ENCODE measurements at regions not wholly inside any gene's neighbourhood (a gene's known extent, or its start where the extent isn't known, plus 50 kb on each side); places are given as distances from the start of the nearest gene placed in this dataset.
A peak's percentile ranks its signal among the peaks of the same experiment; 100 is the strongest.

- no peak for ATAC-seq
- no peak for DNase-seq
- intact Hi-C loops (cut with micrococcal nuclease): no loop called here
Observed at GRCh38 chr5:113974976-113975375, 386.9 kb upstream of the KCNN2 start.

GRCh38 chr5:113984928-113985327, 376.9 kb upstream of the KCNN2 start:
- no peak for ATAC-seq
- DNase-seq: no peak
- intact Hi-C loops (cut with micrococcal nuclease): no loop called here

- no peak for DNase-seq
- intact Hi-C loops (cut with micrococcal nuclease): no loop called here
- ATAC-seq: no peak
Observed at GRCh38 chr5:113985505-113985904, 376.4 kb upstream of the KCNN2 start.

DNA sequence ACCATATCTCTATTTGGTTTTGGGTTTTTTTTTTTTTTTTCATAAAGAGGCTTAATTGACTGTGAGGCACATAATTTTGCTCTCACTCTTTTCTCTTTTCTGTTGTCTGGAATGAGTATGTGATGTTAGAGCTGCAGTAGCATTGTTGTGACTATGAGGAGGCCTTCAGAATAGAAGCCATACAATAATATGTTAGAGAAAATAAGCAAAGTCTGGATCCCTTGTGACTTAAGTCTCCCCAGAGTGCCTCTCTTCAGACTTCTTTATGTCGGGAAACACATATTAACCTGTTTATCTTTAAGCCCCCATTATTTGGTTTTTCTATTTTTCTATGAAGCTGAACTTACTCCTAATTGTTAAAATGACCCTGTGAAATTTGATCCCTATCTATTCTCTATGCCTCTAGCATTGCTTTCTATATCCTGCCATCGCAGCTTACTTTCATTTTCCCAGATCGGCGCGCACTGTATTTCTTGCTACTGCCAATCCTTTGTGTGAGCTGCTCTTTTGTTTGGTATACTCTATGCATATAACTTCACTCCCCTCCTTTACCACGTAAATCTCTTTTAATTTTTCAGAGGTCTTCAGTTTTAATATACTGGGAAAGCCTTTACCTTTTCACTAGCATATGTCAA, 372.5 kb upstream of the KCNN2 start:
- ATAC-seq: no peak
- intact Hi-C loops (cut with micrococcal nuclease): no loop called here

DNA sequence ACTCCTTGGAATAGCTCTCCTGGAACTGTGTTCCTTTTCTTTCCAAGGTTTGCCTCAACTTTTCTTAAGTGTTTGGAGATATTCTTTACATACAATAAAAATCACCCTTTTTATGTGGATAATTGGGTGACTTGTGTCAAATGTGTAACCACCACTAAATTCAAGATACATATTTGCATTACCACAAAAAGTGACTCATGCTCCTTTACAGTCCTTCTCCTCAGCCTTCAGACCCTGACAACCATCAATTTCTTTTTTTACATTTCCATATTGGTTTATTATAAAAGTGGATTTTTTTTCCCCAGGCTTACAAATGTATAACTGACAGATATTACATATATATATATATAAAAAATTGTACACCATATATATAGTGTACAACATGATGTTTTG, 372.0 kb upstream of the KCNN2 start:
- ATAC-seq (no peak), DNase-seq (no peak)
- intact Hi-C loops (cut with micrococcal nuclease): no loop called here

More for the DNA sequence above, 372.5 kb upstream of the KCNN2 start:
- DNase-seq: no peak

GRCh38 chr5:114001076-114001475, 360.8 kb upstream of the KCNN2 start:
- DNase-seq (no peak), ATAC-seq (no peak)
- intact Hi-C loops (cut with micrococcal nuclease): no loop called here

- no peak for ATAC-seq
- DNase-seq: no peak
- intact Hi-C loops (cut with micrococcal nuclease): no loop called here
Observed at GRCh38 chr5:114006582-114006981, 355.3 kb upstream of the KCNN2 start.

GRCh38 chr5:114007678-114008077, 354.2 kb upstream of the KCNN2 start:
- no peak for ATAC-seq
- intact Hi-C loops (cut with micrococcal nuclease): no loop called here
- DNase-seq: no peak

GRCh38 chr5:114010362-114010761, 351.5 kb upstream of the KCNN2 start:
- DNase-seq: no peak
- intact Hi-C loops (cut with micrococcal nuclease): loop anchor here (10.0 kb wide), 1 partner anchor 434 kb away; no protein-coding TSS in a partner anchor
- no peak for ATAC-seq

- DNase-seq (no peak), ATAC-seq (peak; percentile 61)
- intact Hi-C loops (cut with micrococcal nuclease): loop anchor here (10.0 kb wide), 1 partner anchor 427 kb away; no protein-coding TSS in a partner anchor
Observed at GRCh38 chr5:114018186-114018585, 343.7 kb upstream of the KCNN2 start.

DNA sequence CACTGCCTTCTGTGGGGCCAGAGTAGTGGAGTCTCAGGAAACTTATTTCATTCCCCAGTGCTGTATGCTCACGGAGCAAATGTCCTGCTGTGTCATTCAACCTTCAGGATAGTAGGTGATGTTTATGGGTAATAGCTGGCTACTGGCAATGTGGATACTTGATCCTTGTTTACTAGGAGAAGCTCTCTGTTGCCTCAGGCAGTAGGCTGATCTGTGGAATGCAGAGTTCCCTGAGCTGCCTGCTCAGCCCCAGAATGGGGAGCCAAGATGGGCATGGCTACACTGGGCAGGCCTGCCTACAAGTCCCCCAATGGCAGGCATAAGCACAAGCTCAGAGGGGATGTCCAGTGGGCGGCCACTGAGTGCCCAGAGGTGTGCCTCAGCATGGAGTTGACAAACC, 323.1 kb upstream of the KCNN2 start:
- intact Hi-C loops (cut with micrococcal nuclease): no loop called here
- no peak for DNase-seq
- ATAC-seq: no peak

- ATAC-seq (no peak), DNase-seq (no peak)
- intact Hi-C loops (cut with micrococcal nuclease): no loop called here
Observed at GRCh38 chr5:114050087-114050486, 311.8 kb upstream of the KCNN2 start.

GRCh38 chr5:114053372-114053771, 308.5 kb upstream of the KCNN2 start:
- ATAC-seq (no peak), DNase-seq (no peak)
- intact Hi-C loops (cut with micrococcal nuclease): no loop called here

- DNase-seq: no peak
- ATAC-seq: no peak
- intact Hi-C loops (cut with micrococcal nuclease): no loop called here
Observed at GRCh38 chr5:114054594-114054993, 307.3 kb upstream of the KCNN2 start.

DNA sequence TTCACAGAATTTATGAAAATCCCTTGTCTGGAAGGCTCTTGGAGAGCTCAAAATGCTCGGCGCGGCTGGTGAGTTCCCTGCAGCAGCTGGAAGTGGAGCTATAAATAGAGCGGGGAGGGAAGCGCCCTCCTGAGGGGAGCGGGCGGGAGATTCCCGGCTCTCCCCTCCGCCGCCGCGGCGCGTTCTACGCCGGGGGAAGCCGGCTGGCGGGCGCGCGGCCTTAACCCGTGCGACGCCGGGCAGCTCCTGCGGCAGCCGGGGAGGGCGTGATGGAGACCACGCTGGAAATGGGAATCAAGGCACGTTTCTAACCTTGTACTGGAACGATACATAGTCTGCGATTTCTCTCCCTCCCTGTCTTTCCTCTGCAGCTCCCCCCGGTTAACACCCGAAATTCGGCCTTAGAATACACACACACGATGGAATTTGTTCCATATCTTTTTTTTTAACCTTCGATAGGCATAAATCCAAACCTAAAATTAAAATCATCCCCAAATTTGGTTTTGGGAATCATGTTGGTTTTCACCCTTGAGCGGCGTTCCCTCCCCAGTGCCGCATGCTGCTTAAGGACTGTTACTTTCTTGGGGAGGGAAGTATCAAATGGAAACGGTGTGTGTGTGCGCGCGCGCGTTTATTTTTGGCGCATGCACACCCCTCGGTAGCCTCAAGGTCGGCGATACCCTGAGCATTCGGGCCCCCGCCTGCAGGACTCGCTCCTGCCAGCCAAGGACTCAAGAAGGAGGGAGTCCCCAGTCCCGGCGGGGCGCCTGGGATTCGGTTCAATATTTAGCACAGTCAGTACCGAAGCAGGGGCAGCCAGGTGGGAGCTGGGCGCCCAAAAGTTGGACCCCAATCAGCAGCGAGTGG, 306.3 kb upstream of the KCNN2 start:
- intact Hi-C loops (cut with micrococcal nuclease): no loop called here
- ATAC-seq (peak; percentile 98), DNase-seq (peak; percentile 78)

GRCh38 chr5:114056185-114056538, 305.7 kb upstream of the KCNN2 start:
- ATAC-seq: peak; percentile 46
- intact Hi-C loops (cut with micrococcal nuclease): no loop called here
- no peak for DNase-seq

GRCh38 chr5:114060866-114061265, 301.0 kb upstream of the KCNN2 start:
- intact Hi-C loops (cut with micrococcal nuclease): no loop called here
- ATAC-seq (no peak), DNase-seq (no peak)

DNA sequence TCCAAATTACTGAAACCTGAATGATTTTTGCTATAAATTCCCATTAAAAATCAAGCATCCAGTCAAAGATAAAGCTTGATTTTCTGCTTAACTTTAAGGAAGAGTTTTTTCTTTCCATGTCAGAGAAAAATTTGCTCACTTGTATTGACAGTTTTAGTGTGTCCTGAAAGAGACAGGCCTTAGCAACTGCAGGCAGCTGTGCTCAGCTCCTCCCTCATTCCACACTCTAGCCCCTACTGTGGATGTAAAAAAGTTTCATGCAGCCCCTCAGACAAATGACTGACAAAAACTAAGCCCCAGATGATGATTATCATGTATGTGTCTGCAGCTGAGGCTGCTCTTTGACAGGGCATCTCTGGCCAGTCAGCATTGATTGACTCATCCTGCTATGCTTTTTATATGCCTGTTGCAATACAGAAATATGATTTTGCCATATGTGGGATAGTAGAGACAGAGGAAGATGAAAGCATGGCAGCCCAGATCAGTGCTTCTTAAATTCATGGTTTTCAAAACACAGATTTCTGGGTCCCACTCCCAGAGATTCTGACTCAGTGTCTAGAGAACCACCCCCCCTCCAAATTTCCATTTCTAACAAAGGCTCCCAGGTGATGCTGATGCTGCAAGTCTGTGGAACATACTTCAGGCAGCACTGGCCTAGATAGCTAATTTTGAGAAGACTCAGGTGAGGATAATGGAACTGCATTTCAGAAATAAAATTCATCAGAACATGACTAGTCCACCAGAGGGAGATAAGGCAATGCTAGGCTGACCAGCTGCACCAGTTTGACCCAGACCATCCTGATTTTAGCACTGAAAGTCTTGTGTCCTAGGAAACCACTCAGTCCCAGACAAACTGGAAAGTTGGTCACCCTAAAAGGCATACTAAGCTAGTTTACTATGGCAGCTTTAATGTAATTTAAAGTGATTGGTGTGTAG, 298.7 kb upstream of the KCNN2 start:
- DNase-seq: no peak
- intact Hi-C loops (cut with micrococcal nuclease): no loop called here
- ATAC-seq: no peak

DNA sequence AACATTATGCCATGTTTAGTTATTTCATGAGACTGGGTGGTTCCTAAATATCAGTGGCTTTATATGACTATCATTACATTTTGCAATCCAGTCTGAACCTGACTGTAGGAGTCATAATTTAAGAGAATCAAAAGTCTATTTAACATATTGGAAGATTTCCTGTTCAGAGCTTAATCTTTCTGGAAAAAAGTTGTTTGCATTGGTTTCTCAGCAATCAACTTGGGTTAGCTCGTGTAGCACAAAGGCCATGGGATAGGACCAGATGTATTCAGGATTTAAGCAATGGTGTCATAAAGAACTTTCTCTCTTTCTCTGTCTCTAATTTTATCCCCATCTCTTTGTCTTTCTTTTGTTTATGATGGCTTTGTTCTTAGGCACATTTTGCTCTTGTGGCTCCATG, 296.0 kb upstream of the KCNN2 start:
- DNase-seq (no peak), ATAC-seq (no peak)
- intact Hi-C loops (cut with micrococcal nuclease): no loop called here
